ENCODE measurements at regions not wholly inside any gene's neighbourhood (a gene's known extent, or its start where the extent isn't known, plus 50 kb on each side); places are given as distances from the start of the nearest gene placed in this dataset.

GRCh38 chr9:7879551-7880245 is 80.1 kb upstream of the DMAC1 start:
- no peak for TF ChIP-seq CTCF (IDR thresholded peaks at IDR 0.05)
- TF ChIP-seq POLR2A (IDR thresholded peaks at IDR 0.05) = no peak
- no peak for TF ChIP-seq POLR2AphosphoS5 (IDR thresholded peaks at IDR 0.05)

Measured in transverse colon (tissue), 4 donors.